SK-N-SH treated with all-trans-retinoic acid at 6 μM for 48 hours (cell line): ENCODE measurements at regions not wholly inside any gene's neighbourhood (a gene's known extent, or its start where the extent isn't known, plus 50 kb on each side); places are given as distances from the start of the nearest gene placed in this dataset.

Experiments
- ATAC-seq: fragments of 200-7000 bp; cut with Tn5 transposase; 3 replicates; pipeline ENCODE4 v1.9.1; 2020; ENCODE audit warnings: mild to moderate bottlenecking, moderate library complexity
- ARNTL ChIP-seq: fragments of 450-650 bp; formaldehyde crosslinking; IDR thresholded peaks from 2 replicates; pipeline ENCODE4 v1.5.0; 2020; ENCODE audit warnings: low read depth, mild to moderate bottlenecking, moderate library complexity, borderline replicate concordance
- BACH2 ChIP-seq: fragments of 250-450 bp; sonication (Bioruptor Pico); IDR thresholded peaks from 2 replicates; pipeline ENCODE4 v1.9.0; 2021; ENCODE audit warnings: mild to moderate bottlenecking, borderline replicate concordance
- CSDC2 ChIP-seq: fragments of 250-450 bp; sonication (Bioruptor Pico); IDR thresholded peaks from 2 replicates; pipeline ENCODE4 v1.5.0; 2020; ENCODE audit warnings: mild to moderate bottlenecking, moderate library complexity
- ESRRG ChIP-seq: fragments of 250-450 bp; sonication (Bioruptor Pico); IDR thresholded peaks from 2 replicates; pipeline ENCODE4 v1.6.1; 2021; ENCODE audit warnings: mild to moderate bottlenecking
- GLIS3 ChIP-seq: fragments of 250-450 bp; sonication (Bioruptor Pico); IDR thresholded peaks from 2 replicates; pipeline ENCODE4 v1.5.0; 2020; ENCODE audit warnings: mild to moderate bottlenecking, moderate library complexity
- ISL1 ChIP-seq: fragments of 250-450 bp; sonication (Bioruptor Pico); IDR thresholded peaks from 2 replicates; pipeline ENCODE4 v2.1.2; 2022; ENCODE audit warnings: mild to moderate bottlenecking, moderate library complexity
- OSR1 ChIP-seq: fragments of 250-450 bp; sonication (Bioruptor Pico); IDR thresholded peaks from 2 replicates; pipeline ENCODE4 v1.8.0; 2022; ENCODE audit warnings: moderate library complexity, mild to moderate bottlenecking, inconsistent platforms
- TCF4 ChIP-seq: fragments of 250-450 bp; sonication (Bioruptor Pico); IDR thresholded peaks from 2 replicates; pipeline ENCODE4 v1.8.0; 2021; ENCODE audit warnings: mild to moderate bottlenecking, moderate library complexity, borderline replicate concordance
- TOX ChIP-seq: fragments of 250-450 bp; sonication (Bioruptor Pico); IDR thresholded peaks from 2 replicates; pipeline ENCODE4 v1.8.0; 2021; ENCODE audit warnings: mild to moderate bottlenecking, moderate library complexity, borderline replicate concordance
- ZC3H10 ChIP-seq: fragments of 250-450 bp; sonication (Bioruptor Pico); IDR thresholded peaks from 2 replicates; pipeline ENCODE4 v1.5.1; 2021; ENCODE audit warnings: mild to moderate bottlenecking, moderate library complexity
- ZFP3 ChIP-seq: fragments of 250-450 bp; sonication (Bioruptor Pico); IDR thresholded peaks from 2 replicates; pipeline ENCODE4 v1.5.0; 2020; ENCODE audit warnings: mild to moderate bottlenecking, moderate library complexity
- ZFP30 ChIP-seq: fragments of 450-650 bp; formaldehyde crosslinking; IDR thresholded peaks from 2 replicates; pipeline ENCODE4 v1.5.0; 2022; ENCODE audit warnings: mild to moderate bottlenecking, moderate library complexity
- ZNF565 ChIP-seq: fragments of 450-650 bp; formaldehyde crosslinking; conservative IDR thresholded peaks from 2 replicates; pipeline ENCODE4 v1.5.0; 2020; ENCODE audit warnings: low read depth, mild to moderate bottlenecking, moderate library complexity
- ZNF8 ChIP-seq: fragments of 450-650 bp; formaldehyde crosslinking; IDR thresholded peaks from 2 replicates; pipeline ENCODE4 v1.5.0; 2020; ENCODE audit warnings: mild to moderate bottlenecking, moderate library complexity
- TF ChIP-seq, protein P1 (sequence below): fragments of 250-450 bp; sonication (Bioruptor Pico); IDR thresholded peaks from 2 replicates; pipeline ENCODE4 v1.5.1; 2021; ENCODE audit warnings: mild to moderate bottlenecking, moderate library complexity
- TF ChIP-seq, protein P2 (sequence below): fragments of 250-450 bp; sonication (Bioruptor Pico); IDR thresholded peaks from 2 replicates; pipeline ENCODE4 v1.8.0; 2021; ENCODE audit warnings: low read depth, mild to moderate bottlenecking, moderate library complexity, borderline replicate concordance
- TF ChIP-seq, protein P3 (sequence below): fragments of 250-450 bp; sonication (Bioruptor Pico); IDR thresholded peaks from 2 replicates; pipeline ENCODE4 v1.8.0; 2020; ENCODE audit warnings: mild to moderate bottlenecking, moderate library complexity, borderline replicate concordance
- TF ChIP-seq, protein P4 (sequence below): fragments of 250-450 bp; sonication (Bioruptor Pico); IDR thresholded peaks from 2 replicates; pipeline ENCODE4 v1.5.1; 2020; ENCODE audit warnings: low read depth, mild to moderate bottlenecking, moderate library complexity
- TF ChIP-seq, protein P5 (sequence below): fragments of 250-450 bp; sonication (Bioruptor Pico); IDR thresholded peaks from 2 replicates; pipeline ENCODE4 v1.5.0; 2020; ENCODE audit warnings: mild to moderate bottlenecking, moderate library complexity

DNA sequence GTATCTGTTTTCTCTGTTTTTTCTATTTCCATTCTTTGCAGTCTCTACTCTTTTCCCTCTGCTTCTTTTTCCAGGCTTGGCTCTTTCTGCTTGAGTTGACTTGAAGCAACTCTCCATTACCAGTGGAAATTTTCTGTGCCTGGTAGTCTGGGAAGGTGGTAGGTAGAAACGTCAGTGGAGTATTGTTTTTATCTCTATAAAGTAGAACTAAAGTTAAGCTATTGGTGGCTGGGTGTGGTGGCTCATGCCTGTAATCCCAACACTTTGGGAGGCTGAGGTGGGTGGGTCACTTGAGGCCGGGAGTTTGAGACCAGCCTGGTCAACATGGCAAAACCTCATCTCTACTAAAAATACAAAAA, 438.1 kb upstream of the AR start:
- no peak for ATAC-seq
- TF ChIP-seq, protein P1, sequence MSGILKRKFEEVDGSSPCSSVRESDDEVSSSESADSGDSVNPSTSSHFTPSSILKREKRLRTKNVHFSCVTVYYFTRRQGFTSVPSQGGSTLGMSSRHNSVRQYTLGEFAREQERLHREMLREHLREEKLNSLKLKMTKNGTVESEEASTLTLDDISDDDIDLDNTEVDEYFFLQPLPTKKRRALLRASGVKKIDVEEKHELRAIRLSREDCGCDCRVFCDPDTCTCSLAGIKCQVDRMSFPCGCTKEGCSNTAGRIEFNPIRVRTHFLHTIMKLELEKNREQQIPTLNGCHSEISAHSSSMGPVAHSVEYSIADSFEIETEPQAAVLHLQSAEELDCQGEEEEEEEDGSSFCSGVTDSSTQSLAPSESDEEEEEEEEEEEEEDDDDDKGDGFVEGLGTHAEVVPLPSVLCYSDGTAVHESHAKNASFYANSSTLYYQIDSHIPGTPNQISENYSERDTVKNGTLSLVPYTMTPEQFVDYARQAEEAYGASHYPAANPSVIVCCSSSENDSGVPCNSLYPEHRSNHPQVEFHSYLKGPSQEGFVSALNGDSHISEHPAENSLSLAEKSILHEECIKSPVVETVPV (CRISPR knock-in tag): no peak
- TF ChIP-seq, protein P2, sequence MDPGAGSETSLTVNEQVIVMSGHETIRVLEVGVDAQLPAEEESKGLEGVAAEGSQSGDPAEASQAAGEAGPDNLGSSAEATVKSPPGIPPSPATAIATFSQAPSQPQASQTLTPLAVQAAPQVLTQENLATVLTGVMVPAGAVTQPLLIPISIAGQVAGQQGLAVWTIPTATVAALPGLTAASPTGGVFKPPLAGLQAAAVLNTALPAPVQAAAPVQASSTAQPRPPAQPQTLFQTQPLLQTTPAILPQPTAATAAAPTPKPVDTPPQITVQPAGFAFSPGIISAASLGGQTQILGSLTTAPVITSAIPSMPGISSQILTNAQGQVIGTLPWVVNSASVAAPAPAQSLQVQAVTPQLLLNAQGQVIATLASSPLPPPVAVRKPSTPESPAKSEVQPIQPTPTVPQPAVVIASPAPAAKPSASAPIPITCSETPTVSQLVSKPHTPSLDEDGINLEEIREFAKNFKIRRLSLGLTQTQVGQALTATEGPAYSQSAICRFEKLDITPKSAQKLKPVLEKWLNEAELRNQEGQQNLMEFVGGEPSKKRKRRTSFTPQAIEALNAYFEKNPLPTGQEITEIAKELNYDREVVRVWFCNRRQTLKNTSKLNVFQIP (CRISPR knock-in tag): no peak
- TF ChIP-seq ZC3H10 (CRISPR knock-in tag): no peak
- no peak for TF ChIP-seq CSDC2 (CRISPR knock-in tag)
- TF ChIP-seq, protein P3, sequence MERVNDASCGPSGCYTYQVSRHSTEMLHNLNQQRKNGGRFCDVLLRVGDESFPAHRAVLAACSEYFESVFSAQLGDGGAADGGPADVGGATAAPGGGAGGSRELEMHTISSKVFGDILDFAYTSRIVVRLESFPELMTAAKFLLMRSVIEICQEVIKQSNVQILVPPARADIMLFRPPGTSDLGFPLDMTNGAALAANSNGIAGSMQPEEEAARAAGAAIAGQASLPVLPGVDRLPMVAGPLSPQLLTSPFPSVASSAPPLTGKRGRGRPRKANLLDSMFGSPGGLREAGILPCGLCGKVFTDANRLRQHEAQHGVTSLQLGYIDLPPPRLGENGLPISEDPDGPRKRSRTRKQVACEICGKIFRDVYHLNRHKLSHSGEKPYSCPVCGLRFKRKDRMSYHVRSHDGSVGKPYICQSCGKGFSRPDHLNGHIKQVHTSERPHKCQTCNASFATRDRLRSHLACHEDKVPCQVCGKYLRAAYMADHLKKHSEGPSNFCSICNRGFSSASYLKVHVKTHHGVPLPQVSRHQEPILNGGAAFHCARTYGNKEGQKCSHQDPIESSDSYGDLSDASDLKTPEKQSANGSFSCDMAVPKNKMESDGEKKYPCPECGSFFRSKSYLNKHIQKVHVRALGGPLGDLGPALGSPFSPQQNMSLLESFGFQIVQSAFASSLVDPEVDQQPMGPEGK (CRISPR knock-in tag): no peak
- TF ChIP-seq ZFP3 (CRISPR knock-in tag): no peak
- TF ChIP-seq ZNF8 (CRISPR knock-in tag): no peak
- no peak for TF ChIP-seq ESRRG (CRISPR knock-in tag)
- TF ChIP-seq, protein P4, sequence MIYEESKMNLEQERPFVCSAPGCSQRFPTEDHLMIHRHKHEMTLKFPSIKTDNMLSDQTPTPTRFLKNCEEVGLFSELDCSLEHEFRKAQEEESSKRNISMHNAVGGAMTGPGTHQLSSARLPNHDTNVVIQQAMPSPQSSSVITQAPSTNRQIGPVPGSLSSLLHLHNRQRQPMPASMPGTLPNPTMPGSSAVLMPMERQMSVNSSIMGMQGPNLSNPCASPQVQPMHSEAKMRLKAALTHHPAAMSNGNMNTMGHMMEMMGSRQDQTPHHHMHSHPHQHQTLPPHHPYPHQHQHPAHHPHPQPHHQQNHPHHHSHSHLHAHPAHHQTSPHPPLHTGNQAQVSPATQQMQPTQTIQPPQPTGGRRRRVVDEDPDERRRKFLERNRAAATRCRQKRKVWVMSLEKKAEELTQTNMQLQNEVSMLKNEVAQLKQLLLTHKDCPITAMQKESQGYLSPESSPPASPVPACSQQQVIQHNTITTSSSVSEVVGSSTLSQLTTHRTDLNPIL (CRISPR knock-in tag): no peak
- no peak for TF ChIP-seq OSR1
- no peak for TF ChIP-seq GLIS3 (CRISPR knock-in tag)

DNA sequence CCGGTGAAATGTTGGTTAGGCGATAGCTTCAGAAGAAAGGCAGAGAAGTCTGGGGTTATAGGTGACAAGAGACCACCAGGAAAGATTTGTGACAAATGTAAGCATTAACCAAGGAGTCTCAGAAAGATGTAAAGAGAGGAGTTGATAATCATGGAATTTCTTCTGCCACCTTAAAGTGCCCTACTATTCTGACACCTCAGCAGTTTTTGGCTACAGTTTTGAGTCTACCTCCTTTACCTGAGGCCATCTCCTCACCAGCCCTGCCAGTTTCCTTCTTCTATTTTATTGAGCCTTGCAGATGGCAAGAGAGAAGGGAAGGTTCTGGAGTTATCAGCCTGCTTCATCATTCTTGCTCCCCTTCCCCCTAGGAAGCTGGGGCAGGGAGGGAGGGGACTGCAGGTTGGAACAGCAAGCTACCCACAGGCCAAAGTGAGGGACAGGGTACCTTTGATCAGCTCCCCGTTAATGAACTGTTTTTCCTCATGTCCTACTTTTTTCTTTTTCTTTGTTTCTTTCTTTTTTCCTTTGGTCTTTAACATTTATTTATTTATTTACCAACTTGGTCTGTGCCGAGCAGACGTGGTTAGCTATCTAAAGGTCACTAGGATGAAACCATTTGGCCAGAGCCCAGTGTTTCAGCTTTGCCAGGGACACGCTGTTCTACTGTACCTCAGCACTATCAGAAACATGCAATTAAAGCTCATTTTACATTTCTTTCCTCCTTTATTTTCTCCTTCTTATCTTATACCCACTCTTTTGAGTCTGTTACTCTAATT, 438.7 kb upstream of the AR start:
- ATAC-seq: no peak
- TF ChIP-seq TCF4 (CRISPR knock-in tag) (no peak), ESRRG (CRISPR knock-in tag) (no peak), BACH2 (CRISPR knock-in tag) (no peak), ZNF565 (CRISPR knock-in tag) (no peak), OSR1 (no peak), ISL1 (CRISPR knock-in tag) (no peak), ZFP30 (CRISPR knock-in tag) (no peak), ZNF8 (CRISPR knock-in tag) (no peak), ARNTL (no peak), TOX (CRISPR knock-in tag) (no peak)
- TF ChIP-seq, protein P5, sequence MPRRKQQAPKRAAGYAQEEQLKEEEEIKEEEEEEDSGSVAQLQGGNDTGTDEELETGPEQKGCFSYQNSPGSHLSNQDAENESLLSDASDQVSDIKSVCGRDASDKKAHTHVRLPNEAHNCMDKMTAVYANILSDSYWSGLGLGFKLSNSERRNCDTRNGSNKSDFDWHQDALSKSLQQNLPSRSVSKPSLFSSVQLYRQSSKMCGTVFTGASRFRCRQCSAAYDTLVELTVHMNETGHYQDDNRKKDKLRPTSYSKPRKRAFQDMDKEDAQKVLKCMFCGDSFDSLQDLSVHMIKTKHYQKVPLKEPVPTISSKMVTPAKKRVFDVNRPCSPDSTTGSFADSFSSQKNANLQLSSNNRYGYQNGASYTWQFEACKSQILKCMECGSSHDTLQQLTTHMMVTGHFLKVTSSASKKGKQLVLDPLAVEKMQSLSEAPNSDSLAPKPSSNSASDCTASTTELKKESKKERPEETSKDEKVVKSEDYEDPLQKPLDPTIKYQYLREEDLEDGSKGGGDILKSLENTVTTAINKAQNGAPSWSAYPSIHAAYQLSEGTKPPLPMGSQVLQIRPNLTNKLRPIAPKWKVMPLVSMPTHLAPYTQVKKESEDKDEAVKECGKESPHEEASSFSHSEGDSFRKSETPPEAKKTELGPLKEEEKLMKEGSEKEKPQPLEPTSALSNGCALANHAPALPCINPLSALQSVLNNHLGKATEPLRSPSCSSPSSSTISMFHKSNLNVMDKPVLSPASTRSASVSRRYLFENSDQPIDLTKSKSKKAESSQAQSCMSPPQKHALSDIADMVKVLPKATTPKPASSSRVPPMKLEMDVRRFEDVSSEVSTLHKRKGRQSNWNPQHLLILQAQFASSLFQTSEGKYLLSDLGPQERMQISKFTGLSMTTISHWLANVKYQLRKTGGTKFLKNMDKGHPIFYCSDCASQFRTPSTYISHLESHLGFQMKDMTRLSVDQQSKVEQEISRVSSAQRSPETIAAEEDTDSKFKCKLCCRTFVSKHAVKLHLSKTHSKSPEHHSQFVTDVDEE (CRISPR knock-in tag): no peak
- TF ChIP-seq, protein P2 (CRISPR knock-in tag): no peak
- TF ChIP-seq, protein P4 (CRISPR knock-in tag): no peak
- TF ChIP-seq, protein P1 (CRISPR knock-in tag): no peak
- TF ChIP-seq, all 23 proteins: peak for 0
